ENCODE measurements at regions not wholly inside any gene's neighbourhood (a gene's known extent, or its start where the extent isn't known, plus 50 kb on each side); places are given as distances from the start of the nearest gene placed in this dataset.

DNA sequence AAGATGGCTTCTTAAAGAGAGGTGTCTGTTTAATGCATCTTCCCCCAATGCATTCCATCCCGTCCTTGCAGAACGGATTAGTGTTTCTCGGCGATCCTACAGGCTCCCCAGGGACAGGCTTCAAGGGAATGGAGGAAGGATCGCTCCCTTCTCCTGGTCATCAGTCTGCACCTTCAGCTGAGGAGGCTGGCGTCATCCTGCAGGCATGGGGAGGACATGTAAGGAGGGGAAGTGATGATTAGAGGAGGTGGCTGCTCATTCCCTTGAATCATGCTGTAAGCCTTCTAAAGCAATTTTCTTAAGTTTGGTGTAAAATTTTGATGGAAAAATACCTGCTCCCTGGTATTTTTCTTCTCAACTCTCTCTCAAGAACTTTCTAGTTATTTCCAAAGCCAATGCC lies 603.6 kb downstream of the NPHP4 start:
- DNase-seq (ENCODE audit: low read depth), result no peak

- no peak for DNase-seq (ENCODE audit: low read depth)
Measured at GRCh38 chr1:5386371-5386770, 605.9 kb downstream of the NPHP4 start.

DNA sequence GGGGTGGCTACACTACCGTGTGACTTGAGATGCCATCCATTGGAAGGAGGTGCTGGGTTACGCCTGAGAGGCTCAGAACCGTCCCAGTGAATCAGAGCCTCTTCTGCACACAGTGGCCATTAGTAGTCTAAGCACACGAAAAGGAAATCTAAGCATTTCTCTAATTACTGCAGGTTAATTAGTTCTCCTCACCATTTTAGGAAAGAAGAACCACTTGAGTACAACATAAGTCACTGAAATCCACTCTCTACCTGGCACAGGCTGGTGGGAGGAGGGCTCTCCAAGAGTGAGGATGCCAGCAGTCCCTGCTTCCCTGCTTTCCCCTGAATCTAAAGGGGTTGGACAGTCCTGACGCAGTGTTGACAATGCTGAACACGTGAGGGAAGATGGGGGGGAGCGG lies 606.3 kb downstream of the NPHP4 start:
- no peak for DNase-seq (ENCODE audit: low read depth)

DNA sequence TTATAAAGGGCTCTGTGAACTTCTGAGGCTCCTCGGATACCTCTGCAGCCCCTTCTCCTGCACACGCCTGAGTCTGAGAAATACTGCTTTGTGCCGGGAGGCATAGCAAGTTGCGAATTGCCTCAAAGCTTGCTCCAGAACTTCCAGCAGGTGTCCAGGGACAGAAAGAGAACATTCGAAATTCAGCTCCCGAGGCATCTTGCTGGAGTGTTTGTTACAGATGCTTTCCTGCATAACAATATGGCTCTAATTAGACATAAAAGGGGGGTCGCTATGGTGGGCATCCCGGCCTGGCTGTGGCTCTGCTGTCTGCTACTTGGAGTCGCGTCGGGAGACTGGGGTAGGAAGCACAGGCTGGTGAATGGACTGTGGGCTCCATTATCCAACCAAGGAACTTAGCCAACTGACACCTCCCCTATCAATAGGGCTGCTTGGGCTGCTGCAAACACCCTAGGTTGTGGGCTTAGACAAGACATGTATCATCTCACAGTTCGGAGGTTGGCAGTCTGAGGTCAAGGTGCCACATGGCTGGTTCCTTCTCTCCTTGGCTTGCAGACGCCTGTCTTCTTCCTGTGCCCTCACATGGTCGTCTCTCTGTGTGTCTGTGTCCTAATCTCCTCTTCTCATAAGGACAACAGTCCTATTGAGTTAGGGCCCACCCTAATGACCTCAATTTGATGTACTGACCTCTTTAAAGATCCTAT lies 607.0 kb downstream of the NPHP4 start:
- DNase-seq (ENCODE audit: low read depth), result no peak

DNA sequence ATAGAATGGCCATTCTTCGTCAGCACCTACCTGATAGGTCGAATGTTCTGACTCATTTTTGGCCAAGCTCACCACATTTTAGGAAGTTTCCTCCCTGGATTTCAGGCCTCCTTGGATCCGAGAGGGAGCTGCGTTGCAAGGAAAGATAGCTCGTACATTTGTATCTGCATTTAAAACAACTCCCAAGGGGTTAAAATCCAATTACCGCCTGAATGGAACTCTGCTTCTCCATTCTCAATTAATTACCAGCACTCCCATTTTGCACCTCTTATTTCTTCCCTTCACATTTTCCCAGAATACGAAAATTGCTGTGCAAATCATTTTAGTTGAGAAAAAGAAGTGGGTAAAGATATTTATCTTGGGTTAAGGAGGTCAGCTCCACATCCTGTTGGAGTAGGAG lies 610.7 kb downstream of the NPHP4 start:
- no peak for DNase-seq (ENCODE audit: low read depth)

- no peak for DNase-seq (ENCODE audit: low read depth)
Measured at GRCh38 chr1:5379176-5379759, 613.0 kb downstream of the NPHP4 start.

DNA sequence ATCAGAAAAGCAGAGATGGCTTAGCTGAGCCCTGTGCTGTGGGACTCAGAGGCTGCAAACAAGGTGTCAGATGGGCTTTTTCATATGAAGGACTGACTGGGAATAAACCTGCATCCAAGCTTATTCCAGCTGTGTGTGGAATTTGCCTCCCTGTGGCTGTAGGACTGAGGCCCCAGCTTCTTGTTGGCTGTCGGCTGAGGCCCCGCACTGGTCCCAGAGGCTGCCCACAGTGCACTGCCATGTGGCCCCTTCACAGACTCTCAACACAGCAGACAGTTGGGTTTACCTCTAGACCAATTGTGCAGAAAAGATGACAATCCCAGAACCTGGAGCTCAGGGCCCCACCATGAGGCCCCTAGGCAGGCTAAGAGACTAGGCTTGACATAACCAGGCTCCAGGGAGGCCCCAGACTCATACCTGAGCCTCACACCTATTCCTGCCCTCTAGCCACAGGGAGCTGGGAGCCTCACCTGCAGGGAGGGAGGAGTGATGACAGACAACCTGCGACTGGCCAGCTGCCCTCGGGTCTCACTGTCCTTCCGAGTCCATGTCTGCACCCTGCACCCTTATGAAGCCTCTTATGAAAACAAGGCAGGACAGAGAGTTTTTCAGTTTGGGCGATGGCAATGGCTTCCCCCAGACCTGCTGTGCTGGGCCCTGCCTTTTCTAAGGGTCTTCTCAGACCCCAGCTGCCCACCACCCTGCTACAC lies 615.5 kb downstream of the NPHP4 start:
- DNase-seq (ENCODE audit: low read depth), result no peak

- no peak for DNase-seq (ENCODE audit: low read depth)
Measured at GRCh38 chr1:5375481-5375880, 616.7 kb downstream of the NPHP4 start.

DNA sequence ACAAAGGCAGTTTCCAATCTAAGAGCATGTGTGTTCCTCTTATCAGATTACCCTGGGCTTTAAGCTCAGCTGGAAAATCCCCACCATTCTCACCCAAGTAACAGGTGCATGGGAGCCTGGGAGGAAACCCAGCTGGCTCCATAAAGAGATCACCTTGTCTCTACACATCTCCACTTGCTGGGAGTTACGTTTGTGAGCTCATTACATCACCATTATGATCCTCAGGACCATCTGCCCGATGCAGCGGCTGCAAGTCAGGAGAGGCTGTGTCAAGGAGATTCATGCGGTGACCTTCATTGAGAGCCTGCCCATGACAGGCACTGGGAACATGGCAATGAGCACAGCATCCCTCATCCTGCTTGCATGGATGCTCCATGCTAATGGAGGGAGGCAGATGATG lies 618.0 kb downstream of the NPHP4 start:
- no peak for DNase-seq (ENCODE audit: low read depth)

DNA sequence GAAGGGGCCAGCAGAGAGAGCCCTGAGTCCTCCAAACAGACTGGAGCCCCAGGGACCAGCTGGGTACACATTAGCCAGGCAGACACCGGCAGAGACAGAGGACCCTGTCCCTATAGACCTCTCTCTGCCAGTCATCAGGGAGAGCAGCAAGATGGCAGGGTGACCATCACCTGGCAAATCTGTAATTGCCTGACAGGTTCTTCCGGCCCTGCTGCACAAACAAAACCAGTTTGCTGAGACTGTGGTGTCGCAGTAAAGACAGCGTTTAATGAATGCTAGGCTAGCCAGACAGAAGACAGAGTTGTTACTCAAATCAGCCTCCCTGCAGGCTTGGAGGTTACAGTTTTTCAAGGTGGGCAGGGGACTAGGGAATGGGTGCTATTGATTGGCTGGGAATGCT lies 618.9 kb downstream of the NPHP4 start:
- no peak for DNase-seq (ENCODE audit: low read depth)

GRCh38 chr1:5371270-5371669 lies 621.0 kb downstream of the NPHP4 start:
- no peak for DNase-seq (ENCODE audit: low read depth)

DNA sequence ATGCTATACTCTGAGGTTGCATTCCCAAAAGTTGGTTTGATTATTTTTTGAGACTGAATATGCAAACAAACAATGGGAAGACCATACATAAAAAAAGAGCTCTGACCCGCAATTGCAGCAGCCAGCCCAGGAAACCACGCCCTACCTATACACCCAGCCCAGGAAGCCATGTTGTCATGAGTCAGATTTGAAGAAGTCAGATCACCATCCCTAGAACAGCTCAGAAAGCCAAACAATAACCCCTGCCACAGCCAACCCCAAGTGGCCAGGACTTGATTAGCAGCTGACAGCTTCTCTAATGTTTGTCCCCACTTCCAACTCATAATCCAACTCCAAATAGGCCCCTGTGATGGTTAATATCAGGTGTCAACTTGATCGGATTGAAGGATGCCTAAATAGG lies 621.9 kb downstream of the NPHP4 start:
- no peak for DNase-seq (ENCODE audit: low read depth)

- no peak for DNase-seq (ENCODE audit: low read depth)
Measured at GRCh38 chr1:5369223-5369622, 623.0 kb downstream of the NPHP4 start.

DNA sequence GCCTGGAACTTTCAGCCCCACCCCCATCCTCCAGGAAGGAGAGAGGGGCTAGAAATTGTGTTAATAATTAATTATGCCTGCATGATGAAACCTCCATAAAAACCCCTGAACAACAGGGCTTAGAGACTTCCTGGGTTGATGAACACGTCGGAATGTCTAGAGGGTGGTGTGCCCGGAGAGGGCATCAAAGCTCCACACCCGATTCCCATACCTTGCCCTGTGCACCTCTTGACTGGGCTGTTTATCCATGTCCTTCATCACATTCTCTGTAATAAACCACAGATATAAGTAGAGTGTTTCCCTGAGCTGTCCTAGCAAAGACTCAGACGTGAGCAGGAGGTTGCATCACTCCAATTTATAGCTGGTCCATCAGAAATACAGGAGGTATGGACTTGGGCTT lies 624.0 kb downstream of the NPHP4 start:
- no peak for DNase-seq (ENCODE audit: low read depth)

DNA sequence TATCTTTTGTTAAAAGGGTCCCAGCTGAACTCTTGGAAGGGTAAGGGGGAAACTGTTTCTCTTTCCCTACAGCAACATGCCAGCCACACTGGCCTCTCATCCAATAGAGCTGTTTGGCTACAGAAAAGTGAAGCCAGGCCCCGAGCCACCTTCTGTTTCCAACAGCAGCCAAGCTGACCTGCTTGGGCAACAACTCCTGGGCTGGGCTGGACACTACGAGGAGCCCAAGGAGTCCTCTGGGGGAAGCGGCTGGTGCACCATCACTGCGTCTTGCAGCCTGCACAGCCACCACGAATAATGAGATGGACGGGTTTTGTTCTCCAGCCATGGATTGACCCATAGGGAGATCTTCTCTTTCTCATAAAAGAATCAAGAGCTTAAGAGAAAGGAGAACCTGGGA lies 624.9 kb downstream of the NPHP4 start:
- DNase-seq (ENCODE audit: low read depth), result no peak

DNA sequence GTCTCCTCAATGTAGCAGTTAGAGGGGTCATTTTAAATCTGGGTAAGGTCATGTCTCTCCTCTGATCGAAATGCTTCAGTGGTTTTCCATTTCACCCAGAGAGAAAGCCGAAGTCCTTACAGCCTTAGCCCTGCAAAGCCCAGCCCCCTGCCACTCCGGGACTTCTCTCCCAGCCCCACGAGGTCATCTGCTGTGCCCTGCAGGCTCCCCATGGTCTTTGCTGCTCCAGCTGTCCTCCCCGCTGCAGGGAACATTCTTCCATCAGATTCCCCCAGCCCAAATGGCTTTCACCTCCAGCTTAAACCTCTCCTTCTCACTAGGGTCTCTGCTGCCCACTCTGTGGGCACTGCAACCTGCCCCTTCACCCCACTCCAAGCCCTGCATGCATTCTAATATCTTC lies 626.5 kb downstream of the NPHP4 start:
- DNase-seq (ENCODE audit: low read depth), result no peak

DNA sequence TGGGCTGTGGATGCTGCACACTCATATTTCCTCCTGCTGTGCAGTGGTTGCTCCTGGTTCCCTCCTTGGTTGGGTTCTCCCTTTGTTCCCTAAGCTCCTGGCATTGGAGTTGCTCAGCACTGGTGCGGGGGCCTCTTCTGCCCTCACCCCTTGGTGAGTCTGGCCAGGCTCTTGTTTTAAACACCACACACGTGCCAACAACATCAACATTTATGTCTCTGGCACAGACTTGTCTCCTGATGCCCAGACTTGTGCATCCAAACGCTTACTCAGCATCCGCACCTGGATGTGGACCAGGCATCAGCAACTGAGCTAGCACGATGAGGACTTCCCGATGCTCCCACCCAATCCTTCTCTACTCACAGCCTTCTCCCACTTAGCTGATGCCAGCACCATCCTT lies 627.6 kb downstream of the NPHP4 start:
- no peak for DNase-seq (ENCODE audit: low read depth)

DNA sequence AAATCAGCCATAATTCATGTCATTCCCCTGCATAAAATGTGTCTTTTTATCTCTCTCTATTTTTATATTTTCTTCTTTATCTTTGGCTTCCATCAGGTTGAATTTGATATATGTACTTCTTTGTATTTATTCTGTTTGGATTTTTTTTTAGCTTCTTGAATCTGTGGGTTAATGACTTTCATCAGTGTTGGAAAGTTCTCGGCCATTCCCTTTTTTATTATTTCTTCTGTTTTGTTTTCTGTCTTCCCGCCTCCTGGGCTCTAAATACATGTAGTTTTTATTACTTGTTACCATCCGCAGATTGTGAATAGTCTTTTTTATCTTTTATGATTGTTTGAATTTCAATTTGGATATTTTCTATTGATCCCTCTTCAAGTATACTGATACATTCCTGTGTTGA lies 637.5 kb downstream of the NPHP4 start:
- no peak for DNase-seq (ENCODE audit: low read depth)

DNA sequence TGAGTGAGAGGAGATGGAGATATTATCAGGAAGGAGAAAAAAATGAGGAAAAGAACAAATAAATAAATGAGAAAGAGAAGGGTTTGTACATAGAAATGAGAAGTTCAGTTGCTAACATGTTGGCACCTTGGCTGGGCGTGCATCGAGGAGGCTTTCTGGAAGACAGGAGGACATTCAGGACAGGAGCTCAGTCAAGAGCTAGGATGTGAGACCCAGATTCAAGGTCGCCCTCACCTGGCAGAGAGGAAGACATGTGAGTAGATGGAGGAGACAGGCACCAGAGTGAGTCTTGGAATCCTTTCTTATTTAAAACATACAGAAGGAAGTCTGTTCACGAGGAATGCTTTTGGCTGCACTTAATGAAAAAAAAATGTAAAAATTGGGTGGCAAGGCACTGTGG lies 640.9 kb downstream of the NPHP4 start:
- no peak for DNase-seq (ENCODE audit: low read depth)

DNA sequence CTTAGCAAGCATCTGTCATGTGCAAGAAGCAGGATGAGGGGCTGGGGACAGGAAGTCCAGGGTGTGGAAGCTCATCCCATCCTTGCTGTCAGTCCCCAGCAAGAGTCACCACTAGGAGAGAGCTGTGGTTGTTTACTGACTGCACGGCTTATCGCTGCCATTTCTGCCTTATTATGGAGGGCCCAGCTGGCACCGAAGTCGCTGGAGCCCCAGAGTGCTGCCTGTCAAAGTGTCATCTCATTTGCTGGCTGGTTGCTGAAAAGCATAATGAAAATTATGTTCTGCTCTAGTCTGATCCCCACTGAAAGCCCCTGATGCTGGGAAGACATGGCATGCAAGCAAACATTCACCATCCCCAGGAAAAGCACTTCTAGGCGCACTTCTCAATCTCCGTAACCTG lies 642.7 kb downstream of the NPHP4 start:
- no peak for DNase-seq (ENCODE audit: low read depth)

DNA sequence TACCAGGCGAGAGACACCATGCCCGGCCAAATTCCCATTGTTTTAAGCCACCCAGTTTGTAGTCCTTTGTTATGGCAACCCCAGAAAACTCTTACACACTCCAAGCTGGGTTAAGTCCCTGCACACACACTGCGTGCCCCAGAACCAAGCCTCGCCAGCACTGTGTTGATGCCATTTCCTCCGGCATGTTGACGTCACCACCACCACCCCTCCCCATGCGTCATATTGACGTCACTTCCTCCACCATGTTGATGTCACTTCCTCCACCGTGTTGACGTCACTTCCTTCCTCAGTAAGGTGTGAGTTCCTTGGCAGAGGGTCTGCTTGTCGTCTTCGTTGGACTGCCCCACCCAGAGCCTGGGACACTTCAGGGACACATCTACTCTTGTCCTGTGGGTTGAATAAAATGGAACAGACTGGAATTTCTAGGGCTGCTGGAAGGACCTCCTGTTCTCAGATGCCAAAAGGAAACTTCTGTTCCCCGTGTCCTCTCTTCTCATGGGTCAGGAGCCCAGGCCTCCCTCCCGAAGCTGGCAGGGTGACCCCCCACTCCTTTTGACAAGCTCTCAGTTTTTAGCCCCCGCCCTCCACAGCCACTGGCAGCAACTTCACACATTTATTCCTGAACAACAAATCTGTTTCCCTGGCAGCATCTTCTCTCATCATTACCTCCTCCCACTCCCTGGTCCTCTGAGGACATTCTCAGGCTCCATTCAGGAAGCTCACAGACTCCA lies 643.3 kb downstream of the NPHP4 start:
- DNase-seq (ENCODE audit: low read depth), result no peak

DNA sequence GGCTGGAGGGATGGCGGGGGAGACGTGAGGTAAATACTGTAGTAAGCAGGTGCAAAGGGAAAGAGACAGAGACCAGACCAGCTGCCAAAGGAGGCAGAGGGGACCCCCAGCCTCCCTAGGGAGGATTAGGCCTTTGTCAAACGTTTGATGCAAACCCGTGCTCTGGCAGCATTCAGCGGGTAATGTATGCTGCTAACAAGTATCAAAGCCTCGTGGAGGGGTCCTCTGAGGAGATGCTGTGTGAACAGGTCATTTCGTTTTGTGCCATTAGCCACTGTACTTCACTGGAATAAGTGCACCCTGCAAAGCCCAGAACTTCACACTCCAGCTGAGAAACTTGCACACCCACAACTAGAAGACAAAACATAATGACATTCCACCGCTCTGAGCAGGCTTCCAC lies 644.5 kb downstream of the NPHP4 start:
- no peak for DNase-seq (ENCODE audit: low read depth)

- DNase-seq (ENCODE audit: low read depth), result no peak
Measured at GRCh38 chr1:5345556-5345955, 646.7 kb downstream of the NPHP4 start.
